HG02852 (cell line): ENCODE measurements at regions not wholly inside any gene's neighbourhood (a gene's known extent, or its start where the extent isn't known, plus 50 kb on each side); places are given as distances from the start of the nearest gene placed in this dataset.

Experiments used
- ATAC-seq: cut with Tn5 transposase; IDR thresholded peaks from one replicate; pipeline ENCODE4 v1.9.1; 2021; ENCODE audit warnings: mild to moderate bottlenecking, moderate library complexity; ENCODE audit not compliant: unreplicated experiment

DNA sequence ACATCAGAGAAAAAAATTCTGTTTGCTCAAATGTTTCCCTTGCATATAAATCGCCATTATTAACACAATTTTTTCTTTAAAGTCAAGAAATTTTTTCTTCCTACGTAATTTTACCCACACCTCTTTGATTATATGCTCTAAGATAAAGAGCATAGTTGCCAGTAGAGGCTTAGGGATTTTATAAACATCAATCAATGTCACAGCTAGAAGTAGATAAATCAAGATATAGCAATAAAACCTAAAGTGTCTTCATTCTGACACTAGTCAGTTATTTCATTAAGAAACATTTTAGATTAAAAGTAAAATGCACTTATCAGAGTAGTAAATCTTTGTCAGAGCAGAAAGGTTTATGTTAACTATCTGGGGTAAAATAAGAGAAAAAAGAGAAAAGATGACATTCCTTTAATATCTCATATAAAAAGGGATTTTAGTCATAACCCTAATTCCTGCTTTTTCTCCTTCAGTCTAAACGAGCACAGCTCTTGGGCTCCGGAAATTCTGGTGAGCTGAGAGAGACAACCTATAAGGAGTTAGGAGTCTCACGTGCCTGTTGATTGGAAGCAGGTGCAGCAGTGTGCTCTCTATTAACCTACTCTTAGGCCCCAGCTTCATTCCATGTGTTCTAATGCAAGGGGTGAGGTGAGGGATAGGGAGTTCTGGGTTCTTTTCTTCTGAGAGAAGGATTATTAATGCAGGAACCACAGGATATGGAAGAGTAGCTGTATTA, 172.4 kb upstream of the GULP1 start:
- ATAC-seq, result no peak

DNA sequence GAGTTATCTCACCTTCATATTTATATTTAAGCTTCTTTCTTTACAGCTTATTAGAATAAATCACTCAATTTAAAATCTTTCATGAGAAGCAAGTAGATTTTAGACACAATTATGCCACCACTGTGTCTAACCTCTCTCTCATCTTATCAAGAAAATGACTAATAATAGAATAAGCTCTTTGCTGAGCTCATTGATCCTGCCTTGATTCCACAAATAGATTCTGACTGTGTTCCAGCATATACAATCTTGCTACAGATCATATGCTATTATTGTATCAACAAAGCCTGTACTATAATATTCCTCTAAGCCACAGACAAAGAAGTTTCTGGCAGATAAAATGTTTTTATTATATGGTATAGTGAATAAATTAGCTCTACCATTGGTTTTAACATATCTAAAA, 168.7 kb upstream of the GULP1 start:
- ATAC-seq, result no peak

DNA sequence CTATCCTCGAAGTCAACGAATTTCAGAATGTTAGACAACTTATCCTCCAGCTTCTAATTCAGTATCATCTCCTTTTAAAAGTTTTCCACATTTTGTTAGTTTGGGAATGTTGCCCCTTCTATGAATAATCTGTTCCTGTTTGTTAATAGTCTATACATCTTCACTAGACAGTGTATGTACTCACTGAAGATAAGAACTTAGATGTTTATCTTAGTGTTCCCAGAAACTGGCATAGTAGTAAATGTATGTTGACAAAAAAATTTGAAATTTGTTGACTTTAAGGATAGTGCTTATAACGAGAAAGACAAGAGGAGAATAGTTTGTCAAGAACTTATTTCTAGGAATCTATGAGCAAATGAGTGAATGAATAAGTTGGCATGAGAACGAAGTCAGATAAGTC, 162.0 kb upstream of the GULP1 start:
- no peak for ATAC-seq

DNA sequence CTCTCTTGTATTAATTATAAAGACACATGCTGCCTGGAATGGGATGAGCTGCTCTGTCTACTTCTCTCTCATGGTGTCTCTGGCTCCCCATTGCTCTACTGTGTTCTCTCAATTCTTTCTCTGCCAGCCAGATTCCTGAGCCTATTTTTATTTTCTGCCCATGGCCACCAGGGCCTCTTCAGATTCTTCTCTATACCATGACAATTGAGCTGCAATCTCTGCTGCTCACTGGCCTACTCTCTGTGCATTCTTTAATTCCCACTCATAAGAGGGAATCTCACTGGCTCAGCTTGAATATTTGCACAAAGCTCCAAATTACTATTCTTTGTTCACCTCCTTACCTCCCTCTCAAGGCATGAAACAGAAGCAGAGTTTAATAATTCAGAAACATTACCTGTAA, 161.4 kb upstream of the GULP1 start:
- ATAC-seq, result no peak

DNA sequence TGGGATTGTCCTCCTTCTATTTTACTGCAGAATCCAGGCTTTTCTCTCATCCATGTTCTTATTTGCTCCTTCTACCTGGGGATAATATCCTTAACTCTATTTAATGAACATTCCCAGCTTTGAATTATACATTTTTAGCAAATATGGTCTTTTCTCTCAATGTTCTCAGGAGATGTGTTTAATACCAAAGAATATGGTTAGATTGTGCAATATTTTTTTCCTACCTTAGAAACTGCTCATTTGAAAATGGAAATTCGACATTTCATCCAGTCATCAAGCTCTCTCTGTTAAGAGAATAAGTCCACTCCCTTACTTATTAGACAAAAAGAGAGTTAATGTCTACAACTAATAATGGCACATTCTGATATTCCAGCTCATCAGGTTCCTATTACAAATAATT, 160.4 kb upstream of the GULP1 start:
- ATAC-seq, result no peak

DNA sequence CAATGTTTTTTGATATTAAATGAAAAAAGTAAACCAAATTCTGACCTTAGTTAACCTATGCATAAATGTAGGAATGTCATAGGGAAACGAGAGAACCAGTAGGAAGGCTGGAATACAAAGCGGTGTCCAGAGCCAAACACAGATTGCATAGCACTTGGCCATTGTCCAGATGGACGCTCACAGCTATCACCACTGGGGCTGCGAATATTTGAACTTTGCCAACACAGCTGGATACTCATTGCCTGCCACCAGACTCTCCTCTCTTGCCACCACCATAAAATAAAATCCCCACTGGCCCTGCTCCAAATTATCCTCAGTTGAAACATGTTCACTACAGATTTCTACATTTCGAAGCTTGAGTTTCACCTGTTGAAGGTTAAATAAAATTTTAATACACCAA, 159.3 kb upstream of the GULP1 start:
- no peak for ATAC-seq

DNA sequence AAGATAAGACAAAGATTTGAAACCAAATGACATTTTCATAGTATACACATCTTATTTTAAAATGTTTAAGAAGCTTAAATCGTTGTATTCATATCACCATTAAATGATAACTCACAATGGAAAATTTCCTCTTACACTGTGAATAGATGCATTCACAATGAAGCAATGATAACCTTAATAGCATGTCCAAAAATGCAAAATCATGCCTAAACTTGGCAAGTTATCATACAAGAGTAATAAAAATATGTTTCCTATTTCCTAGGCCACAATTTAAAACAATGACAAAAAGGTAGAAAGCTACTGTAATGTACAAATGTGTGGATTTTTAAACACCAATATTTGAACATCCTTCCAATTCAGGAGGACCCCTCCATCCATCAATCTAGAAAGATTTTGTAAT, 157.4 kb upstream of the GULP1 start:
- ATAC-seq, result no peak

DNA sequence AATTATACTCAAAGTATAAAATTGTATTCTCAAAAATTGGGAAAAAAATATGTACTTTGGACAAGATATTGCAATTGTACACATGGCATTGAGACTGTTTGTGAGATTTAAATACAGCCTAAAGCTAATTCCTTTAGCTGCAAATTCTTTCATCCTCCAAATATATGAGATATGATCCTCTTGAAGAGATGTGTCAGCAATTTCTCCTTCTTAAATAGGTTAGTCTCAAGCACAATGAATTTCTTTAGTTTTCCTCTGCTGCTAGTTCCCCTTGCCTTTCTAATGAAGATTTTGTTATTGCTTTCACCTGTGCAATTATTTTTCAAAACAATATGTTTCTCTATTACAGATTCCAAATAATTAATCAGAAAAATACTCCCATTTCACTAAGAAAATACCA, 153.4 kb upstream of the GULP1 start:
- ATAC-seq, result no peak

DNA sequence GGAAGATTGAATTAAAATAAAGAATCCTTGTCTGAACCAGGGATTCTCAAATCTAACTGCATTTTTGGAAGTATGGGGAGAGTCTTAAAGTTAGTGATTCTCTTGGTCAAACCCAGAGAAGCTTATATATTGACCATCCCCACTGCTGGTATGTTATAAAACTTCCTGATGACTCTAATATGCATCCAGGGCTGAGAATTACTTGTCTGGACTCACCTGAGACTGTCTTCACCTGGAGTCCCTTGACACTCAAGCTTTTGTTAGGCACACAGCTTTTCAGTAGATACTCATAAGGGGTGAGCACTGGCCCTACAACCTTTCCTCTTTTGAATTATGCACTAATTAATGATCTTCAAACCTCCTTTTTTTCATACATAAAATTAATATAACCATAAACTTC, 149.6 kb upstream of the GULP1 start:
- no peak for ATAC-seq

DNA sequence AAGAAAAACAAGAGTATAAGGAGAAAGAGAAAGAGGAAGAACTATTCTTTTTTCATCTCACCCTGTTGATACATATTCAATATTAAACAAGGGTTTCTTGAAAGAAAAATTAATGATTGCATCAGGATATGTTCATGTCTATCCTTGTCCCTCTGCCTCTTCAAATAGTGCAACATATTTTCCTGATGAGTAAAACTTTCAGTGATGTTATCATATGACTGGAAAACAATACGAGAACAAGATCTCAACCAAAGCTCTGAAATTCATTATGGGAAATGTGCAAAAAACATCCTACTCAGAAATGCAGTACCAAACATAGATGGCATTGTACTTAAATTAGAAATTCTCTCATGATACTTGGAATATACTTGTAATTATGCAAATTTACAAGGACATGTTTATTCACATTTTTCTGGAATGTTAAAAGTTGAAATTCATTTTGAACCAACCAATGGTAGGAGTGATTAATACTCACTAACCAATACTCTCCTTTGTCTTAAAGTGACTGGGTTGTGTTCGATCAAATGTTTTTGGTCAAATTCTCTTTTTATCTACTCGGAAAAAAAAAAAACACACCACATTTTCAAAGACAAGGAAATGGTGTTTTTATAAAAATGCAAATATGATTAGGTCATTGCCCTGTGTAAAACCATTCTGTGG, 148.9 kb upstream of the GULP1 start:
- no peak for ATAC-seq

DNA sequence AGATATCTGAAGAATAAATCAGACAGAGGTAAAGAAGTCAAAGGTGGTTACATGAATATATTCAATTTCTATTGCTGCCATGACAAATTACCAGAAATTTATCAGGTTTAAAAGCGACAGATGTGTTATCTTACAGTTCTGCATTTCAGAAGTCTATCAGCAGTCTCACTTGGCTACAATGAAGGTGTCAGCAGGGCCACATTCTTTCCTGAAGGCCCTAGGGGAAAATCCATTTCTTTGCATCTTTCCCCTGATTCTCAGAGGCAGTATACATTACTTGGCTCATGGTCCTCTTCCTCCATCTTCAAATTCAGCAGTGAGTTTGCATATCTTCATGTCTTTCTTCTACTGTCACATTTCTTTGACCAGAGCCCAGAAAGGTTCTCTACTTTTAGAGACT, 145.8 kb upstream of the GULP1 start:
- ATAC-seq, result no peak

DNA sequence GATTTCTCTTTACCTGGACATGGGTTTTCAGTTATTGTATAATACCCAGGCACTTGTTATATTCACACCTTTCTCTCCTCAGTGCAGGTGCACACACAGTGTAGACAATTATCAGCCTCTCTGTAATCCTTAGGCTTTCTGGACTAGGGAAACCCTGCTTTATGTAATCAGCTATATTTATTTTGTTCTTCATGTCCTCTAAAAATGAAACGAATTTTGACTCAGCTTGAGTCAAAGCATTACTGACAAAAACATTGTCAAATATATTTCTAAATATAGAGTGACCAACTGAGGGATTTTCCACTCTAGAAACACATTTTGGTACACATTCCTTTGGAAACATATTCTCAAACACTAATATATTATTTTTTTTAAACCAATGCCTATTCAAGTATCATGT, 144.8 kb upstream of the GULP1 start:
- ATAC-seq, result peak; percentile 62

DNA sequence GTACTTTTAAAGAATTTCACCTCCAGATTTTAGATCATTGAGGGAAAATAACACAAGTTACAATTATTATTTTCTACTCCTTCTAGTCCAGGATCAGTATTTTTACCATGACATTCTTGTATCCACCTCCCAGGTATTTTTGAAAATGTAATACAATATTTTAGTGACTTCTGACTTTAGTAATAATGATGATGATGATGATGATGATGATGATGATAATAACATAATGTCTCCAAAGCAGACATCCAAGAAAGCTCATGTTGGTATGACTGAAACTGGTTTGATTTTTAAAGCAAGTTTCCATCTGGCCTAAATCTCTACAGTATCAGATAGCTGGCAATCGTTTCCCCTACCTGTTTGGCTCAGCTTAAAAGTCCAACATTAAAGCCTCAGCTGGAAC, 140.0 kb upstream of the GULP1 start:
- ATAC-seq, result no peak

DNA sequence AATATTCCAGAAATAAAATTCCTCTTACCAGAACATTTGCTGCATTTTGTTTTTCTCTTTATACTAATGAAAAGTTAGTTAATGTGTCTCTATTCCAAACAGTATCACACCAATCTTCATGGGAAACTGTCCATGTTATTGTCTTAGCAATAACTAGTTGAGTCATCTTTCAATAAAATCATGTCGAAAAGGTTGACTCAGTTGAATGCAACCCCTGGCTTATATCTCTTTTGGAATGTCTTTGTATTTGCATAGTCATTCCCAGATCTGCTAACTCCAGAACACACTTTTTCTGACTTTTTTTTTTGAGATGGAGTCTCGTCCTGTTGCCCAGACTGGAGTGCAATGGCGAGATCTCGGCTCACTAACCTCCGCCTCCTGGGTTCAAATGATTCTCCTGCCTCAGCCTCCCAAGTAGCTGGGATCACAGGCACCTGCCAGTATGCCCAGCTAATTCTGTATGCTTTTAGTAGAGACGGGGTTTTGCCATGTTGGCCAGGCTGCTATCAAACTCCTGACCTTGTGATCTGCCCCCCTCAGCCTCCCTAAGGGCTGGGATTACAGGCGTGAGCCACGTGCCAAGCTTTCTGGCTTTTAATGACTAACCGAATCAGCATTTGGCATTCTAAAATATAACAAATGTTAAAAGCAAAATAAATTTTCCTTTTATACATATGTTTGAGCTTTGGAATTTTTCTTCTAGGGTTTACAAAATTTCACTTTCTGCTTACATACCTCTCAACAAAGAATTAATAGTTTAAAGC, 133.2 kb upstream of the GULP1 start:
- no peak for ATAC-seq

DNA sequence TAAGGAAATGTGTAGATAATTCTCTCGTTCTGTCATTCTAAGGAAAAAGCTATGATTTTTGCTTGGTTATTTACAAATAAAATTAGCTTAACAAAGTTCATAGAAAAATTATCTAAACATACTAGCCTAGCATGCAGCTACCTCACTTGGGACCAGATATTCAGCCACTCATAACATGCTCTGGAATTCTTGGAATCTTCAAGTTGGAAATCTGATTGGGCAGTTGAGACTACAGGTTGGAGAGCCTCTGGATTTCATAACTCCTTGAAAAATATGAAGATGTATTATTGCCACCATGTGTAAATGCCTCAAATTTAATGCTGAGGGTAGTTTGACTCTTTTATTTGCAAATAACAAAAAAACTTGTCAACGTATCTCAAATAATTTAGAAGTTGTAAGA, 132.2 kb upstream of the GULP1 start:
- ATAC-seq, result no peak

DNA sequence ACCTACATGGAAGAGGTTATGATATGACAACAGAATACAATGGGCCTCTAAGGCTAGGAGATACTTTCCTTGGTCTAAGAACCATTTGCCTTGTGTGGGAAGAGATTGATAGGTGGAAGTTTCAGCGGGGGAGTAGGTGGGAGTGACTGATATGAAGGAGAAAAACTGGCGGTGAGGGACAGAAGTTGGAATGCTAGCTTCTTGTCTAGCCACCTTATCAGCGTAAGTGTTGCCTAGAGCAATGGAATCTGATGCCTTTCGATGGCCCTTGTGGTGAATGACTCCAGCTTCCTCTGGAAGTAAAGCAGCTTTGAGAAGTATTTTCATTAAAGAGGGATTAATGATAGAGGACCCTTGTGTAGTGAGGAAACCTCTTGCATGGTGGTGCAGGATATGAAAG, 121.3 kb upstream of the GULP1 start:
- ATAC-seq, result no peak

DNA sequence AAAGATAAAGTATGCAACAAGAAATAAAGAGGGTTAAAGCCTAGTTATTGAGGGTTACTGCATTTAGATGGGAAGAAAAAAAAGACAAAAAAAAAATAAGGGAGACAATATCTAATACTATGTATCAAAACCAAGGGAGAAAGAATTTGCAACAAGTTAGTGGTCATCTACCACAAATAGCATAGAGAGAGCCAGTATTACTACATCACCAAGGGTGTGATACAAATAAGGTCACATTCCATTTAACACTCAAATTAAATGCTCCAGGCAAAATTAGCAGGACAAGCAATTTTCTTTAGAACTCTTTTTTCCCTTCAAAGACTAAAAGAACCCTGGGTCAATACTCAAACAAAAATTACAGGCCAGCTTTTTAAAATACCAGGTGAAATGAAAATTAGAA, 115.1 kb upstream of the GULP1 start:
- ATAC-seq, result no peak

DNA sequence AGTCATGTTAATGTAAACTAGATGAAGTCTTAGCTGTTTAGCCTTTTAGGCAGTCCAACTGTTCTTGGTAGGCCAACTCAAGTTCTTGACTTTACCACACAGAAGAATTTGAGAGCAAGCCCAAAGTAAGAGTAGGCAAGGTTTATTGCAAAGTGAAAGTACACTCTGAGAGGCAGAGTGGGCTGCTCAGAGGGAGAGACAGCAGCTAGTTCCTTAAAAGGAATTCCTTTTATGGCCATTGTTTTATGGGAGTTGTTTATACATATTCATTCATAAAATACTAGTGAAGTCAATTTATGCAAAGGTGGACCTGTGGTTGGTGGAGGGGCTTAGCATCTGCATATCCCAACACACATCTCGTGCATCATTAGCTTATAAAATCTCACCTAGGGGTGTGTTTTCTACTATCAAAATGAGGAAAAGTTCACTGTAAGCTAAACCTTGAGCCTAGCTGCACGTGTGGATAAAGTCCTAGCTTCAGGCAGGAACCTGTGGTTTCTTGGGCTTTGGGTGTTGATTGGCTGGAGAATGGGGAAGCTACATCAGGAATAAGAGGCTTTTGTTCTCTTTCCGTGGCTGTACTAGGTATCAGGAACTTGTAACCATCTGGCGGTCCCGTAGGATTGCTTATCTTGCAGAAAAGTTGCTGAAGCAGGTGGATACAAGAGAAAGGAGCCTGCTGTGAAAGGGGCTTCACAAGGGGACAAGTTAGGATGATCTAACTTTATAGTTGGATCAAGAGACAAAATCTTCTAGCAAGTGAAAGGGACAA, 110.4 kb upstream of the GULP1 start:
- no peak for ATAC-seq

DNA sequence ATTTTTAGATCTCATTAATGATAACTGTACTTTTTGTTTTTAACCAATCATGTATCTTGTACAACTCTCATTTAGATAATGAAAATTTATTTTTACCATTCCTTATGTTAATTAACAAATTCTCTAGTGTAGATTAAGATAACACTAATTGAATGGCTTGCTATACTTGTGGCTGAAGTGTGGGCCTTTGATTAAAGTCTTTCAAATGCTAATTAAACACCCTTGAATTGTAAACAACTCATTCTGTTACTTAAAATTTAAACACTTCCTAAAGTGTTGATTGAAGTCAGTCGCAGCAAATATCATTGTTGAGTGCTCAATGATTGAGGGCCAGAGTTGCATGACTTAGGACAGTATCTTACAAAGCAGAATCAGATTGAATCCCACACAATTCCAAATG, 109.8 kb upstream of the GULP1 start:
- no peak for ATAC-seq

DNA sequence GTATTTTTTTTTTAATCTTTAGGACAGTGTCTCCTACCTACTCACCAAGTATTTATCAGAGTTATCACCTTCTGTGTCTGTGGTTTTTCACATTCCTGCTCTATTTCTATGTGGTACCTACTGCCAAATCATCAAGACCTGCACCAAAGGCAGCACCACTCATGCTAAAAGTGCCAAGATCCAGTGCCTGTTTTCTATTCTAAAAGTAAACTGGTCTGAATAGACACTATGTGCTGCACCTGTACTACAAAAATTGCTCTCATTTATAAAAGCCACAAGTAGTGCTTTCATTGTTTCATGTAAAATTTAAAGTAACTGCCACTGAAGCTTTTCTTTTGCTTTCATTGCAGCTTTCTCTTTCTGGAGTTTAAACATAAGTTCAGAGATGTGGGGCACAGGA, 103.9 kb upstream of the GULP1 start:
- no peak for ATAC-seq

DNA sequence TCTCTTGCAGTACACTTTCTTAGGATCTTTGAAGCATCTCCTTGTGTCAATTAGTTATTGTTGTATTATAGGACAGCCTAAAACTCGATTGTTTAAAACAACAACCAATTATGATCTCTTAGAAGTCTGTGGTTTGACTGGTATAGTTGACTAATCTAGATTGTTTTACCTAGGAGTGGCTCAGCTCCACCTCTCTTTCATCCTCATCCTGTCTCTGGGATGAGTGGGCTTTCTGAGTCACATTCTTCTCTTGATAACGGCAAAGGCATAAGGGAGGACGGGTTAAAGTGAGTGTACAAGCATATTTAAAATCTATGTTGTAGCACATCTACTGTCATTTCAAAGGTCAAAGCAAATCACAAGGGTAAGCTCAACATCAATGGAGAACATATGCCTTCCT, 102.3 kb upstream of the GULP1 start:
- ATAC-seq, result no peak
